HCT116 (cell line): ENCODE measurements at regions not wholly inside any gene's neighbourhood (a gene's known extent, or its start where the extent isn't known, plus 50 kb on each side); places are given as distances from the start of the nearest gene placed in this dataset.

Experiments used
- ATAC-seq: fragments of 200-7000 bp; cut with Tn5 transposase; 2 replicates; pipeline ENCODE4 v1.9.1; 2020; ENCODE audit warnings: mild to moderate bottlenecking, moderate library complexity
- BruUV-seq: library from RNA; stranded (reverse); fragments of 400-500 nt; replicated peaks from 2 replicates; lab custom pipeline; 2021; lab: Mats Ljungman, UMichigan
- CTCF ChIA-PET: fragments of 300-600 bp; sonication (Branson Sonifier 250); formaldehyde crosslinking; loops from one replicate; lab custom pipeline; 2021; ENCODE audit warnings: antibody characterized with exemption; lab: Charles Lee
- POLR2A ChIA-PET: fragments of 300-600, 350-600 bp; sonication (Branson Sonifier 250); formaldehyde crosslinking; loops from one replicate; lab custom pipeline; 2021; ENCODE audit warnings: antibody characterized with exemption; lab: Charles Lee
- RAD21 ChIA-PET, 2 experiments: fragments of 300-600 bp; sonication (Branson Sonifier 250); formaldehyde crosslinking; loops; one replicate each; lab custom pipeline; 2023; ENCODE audit warnings: low total read pairs in 2 of 2; ENCODE audit not compliant: uncharacterized antibody in 2 of 2, unreplicated experiment in 2 of 2, low non-redundant PET in 1 of 2; lab: Charles Lee
- DNase-seq: peaks from one replicate; pipeline ENCODE4 v3.0.0-alpha.2; 2010; ENCODE audit warnings: low read depth, low spot score
- H2AFZ ChIP-seq: fragments of 200-600 bp; shearing (Covaris generic), sonication (generic); 2 replicates; pipeline ENCODE4 v1.6.1; 2017; ENCODE audit warnings: low read depth, mixed run types, mixed read lengths, antibody characterized with exemption, low read length; ENCODE audit not compliant: poor library complexity, severe bottlenecking
- H3K27ac ChIP-seq: 2 replicates; pipeline ENCODE4 v1.5.1; 2012; ENCODE audit warnings: low read depth, low read length
- H3K27me3 ChIP-seq: fragments of 200-600 bp; sonication (generic); 2 replicates; pipeline ENCODE4 v1.6.1; 2016; ENCODE audit warnings: mixed run types, low read length, mixed read lengths; ENCODE audit not compliant: insufficient read depth
- H3K36me3 ChIP-seq, 2 experiments: fragments of 200-500 bp in 1 of 2; fragments of 200-600 bp in 1 of 2; sonication (Bioruptor generic) in 1 of 2; sonication (generic) in 1 of 2; 2 replicates each; pipeline versions ENCODE4 v1.5.1 to v1.6.1; 2014 to 2016; ENCODE audit warnings: low read length in 2 of 2, inconsistent platforms in 1 of 2, mixed read lengths in 1 of 2, mixed run types in 1 of 2; ENCODE audit not compliant: insufficient read depth in 2 of 2, control insufficient read depth in 1 of 2
- H3K4me1 ChIP-seq, 2 experiments: fragments of 200-600 bp in 1 of 2; sonication (generic) in 1 of 2; 2 replicates each; pipeline versions ENCODE4 v1.5.1 to v1.6.1; 2012 to 2017; ENCODE audit warnings: low read length in 2 of 2, inconsistent platforms in 1 of 2, mild to moderate bottlenecking in 1 of 2, mixed read lengths in 1 of 2, mixed run types in 1 of 2, moderate library complexity in 1 of 2; ENCODE audit not compliant: insufficient read depth in 2 of 2, control insufficient read depth in 1 of 2
- H3K4me2 ChIP-seq: fragments of 200-600 bp; sonication (generic); 2 replicates; pipeline ENCODE4 v1.6.1; 2017; ENCODE audit warnings: mixed run types, low read length, mixed read lengths
- H3K4me3 ChIP-seq, 2 experiments: fragments of 200-600 bp in 1 of 2; sonication (generic) in 1 of 2; replicated peaks in 1 of 2; 2 replicates each; pipeline ENCODE4 v1.5.1; 2011 to 2016; ENCODE audit warnings: low read length in 2 of 2, control low read depth in 1 of 2, low read depth in 1 of 2, mild to moderate bottlenecking in 1 of 2, mixed read lengths in 1 of 2, mixed run types in 1 of 2
- H3K79me2 ChIP-seq: fragments of 200-600 bp; sonication (generic); 2 replicates; pipeline ENCODE4 v1.6.1; 2017; ENCODE audit warnings: mild to moderate bottlenecking, mixed run types, low read length, moderate library complexity, mixed read lengths; ENCODE audit not compliant: insufficient read depth
- H3K9ac ChIP-seq: fragments of 200-600 bp; sonication (generic); 2 replicates; pipeline ENCODE4 v1.6.1; 2016; ENCODE audit warnings: low read length, mixed read lengths
- H3K9me2 ChIP-seq: fragments of 200-600 bp; sonication (generic), shearing (Covaris generic); 2 replicates; pipeline ENCODE4 v1.6.1; 2017; ENCODE audit warnings: mixed run types, mild to moderate bottlenecking, moderate library complexity; ENCODE audit not compliant: insufficient read depth
- H3K9me3 ChIP-seq, 2 experiments: fragments of 200-500 bp in 1 of 2; fragments of 200-600 bp in 1 of 2; sonication (Bioruptor generic) in 1 of 2; sonication (generic) in 1 of 2; 2 replicates each; pipeline ENCODE4 v1.6.1; 2014 to 2017; ENCODE audit warnings: low read length in 2 of 2, mixed read lengths in 2 of 2, inconsistent platforms in 1 of 2, low read depth in 1 of 2, mild to moderate bottlenecking in 1 of 2, mixed run types in 1 of 2, moderate library complexity in 1 of 2; ENCODE audit not compliant: control insufficient read depth in 1 of 2, insufficient read depth in 1 of 2
- H4K20me1 ChIP-seq: fragments of 200-600 bp; sonication (generic), shearing (Covaris generic); 2 replicates; pipeline ENCODE4 v1.6.1; 2017; ENCODE audit warnings: mixed run types, mild to moderate bottlenecking, moderate library complexity; ENCODE audit not compliant: insufficient read depth
- CEBPB ChIP-seq: IDR thresholded peaks from 2 replicates; pipeline ENCODE4 v1.6.1; 2012; ENCODE audit warnings: low read depth
- EGR1 ChIP-seq: IDR thresholded peaks from 2 replicates; pipeline ENCODE4 v1.6.1; 2012; ENCODE audit warnings: low read depth
- EZH2 ChIP-seq: fragments of 200-600 bp; sonication (generic); IDR thresholded peaks from 2 replicates; pipeline ENCODE4 v1.6.1; 2017; ENCODE audit warnings: antibody characterized with exemption, mixed run types
- EZH2phosphoT487 ChIP-seq: fragments of 200-600 bp; IDR thresholded peaks from 2 replicates; pipeline ENCODE4 v1.6.1; 2018; ENCODE audit warnings: antibody characterized with exemption, borderline replicate concordance
- JUND ChIP-seq: IDR thresholded peaks from 2 replicates; pipeline ENCODE4 v1.6.1; 2012
- POLR2AphosphoS5 ChIP-seq: IDR thresholded peaks from 2 replicates; pipeline ENCODE4 v1.6.1; 2011; ENCODE audit warnings: mild to moderate bottlenecking, low read depth, low read length, moderate library complexity
- RAD21 ChIP-seq: IDR thresholded peaks from 2 replicates; pipeline ENCODE4 v1.6.1; 2012; ENCODE audit warnings: low read depth, mild to moderate bottlenecking
- YY1 ChIP-seq: IDR thresholded peaks from 2 replicates; pipeline ENCODE4 v1.6.1; 2011; ENCODE audit warnings: low read length, low read depth, moderate library complexity, mild to moderate bottlenecking; ENCODE audit not compliant: insufficient replicate concordance; ENCODE audit errors: extremely low read depth
- ZNF274 ChIP-seq: fragments of 200-500 bp; sonication (Bioruptor generic); IDR thresholded peaks from 2 replicates; pipeline ENCODE4 v1.6.1; 2014; ENCODE audit warnings: mild to moderate bottlenecking, low read depth, low read length, inconsistent platforms
- intact Hi-C: fragments of 100-400 bp; cut with micrococcal nuclease; formaldehyde crosslinking; loops from 2 replicates; pipeline ENCODE4 v1.10.0; 2022
- TF ChIP-seq, protein P1 (sequence below): IDR thresholded peaks from 2 replicates; pipeline ENCODE4 v1.6.1; 2012
- TF ChIP-seq, protein P2 (sequence below): IDR thresholded peaks from 2 replicates; pipeline ENCODE4 v1.6.1; 2012
- TF ChIP-seq, protein P3 (sequence below): IDR thresholded peaks from 2 replicates; pipeline ENCODE4 v1.6.1; 2012; ENCODE audit warnings: low read depth

DNA sequence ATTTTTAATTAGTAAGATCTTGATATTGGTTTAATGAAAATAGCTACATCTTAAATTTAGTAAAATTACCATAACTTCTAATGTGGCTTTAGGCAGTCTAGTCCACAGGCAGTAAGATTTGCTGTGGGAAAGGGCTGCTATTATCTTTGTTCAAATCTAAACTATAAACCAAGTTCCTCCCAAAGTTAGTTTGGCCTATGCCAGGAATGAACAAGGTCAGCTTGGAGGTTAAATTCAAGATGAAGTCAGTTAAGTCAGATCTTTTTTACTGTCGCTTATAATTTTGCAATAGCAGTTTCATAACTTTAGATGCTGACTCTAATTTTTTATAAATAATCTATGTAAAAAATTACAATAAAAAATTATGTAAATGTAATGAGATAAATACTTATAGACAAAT lies 1016.9 kb upstream of the ALCAM start:
- Histone ChIP-seq H3K27ac (no peak overlapping the region), H2AFZ (no peak overlapping the region), H3K4me2 (no peak overlapping the region), H3K4me3 (no peak overlapping the region), H3K9me2 (no peaks in the 10 kb centered on the region), H4K20me1 (no peaks in the 10 kb centered on the region), H3K9me3 (no peaks in the 10 kb centered on the region), H3K79me2 (peaks cover 14% of the 10 kb centered on the region)
- ATAC-seq = no peak
- no TSS peak for BruUV-seq
- intact Hi-C loops = no loop called here
- ChIA-PET POLR2A (no interaction called here), RAD21 (no interaction called here), CTCF (interaction anchor here (1.4 kb wide), 1 partner anchor 77 kb away, joined by 3 read pairs; no protein-coding TSS in a partner anchor)
- TF ChIP-seq, protein P1, sequence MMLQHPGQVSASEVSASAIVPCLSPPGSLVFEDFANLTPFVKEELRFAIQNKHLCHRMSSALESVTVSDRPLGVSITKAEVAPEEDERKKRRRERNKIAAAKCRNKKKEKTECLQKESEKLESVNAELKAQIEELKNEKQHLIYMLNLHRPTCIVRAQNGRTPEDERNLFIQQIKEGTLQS = no peak
- TF ChIP-seq EGR1 (no peak), RAD21 (no peak), EZH2 (no peak), POLR2AphosphoS5 (no peak), JUND (no peak), YY1 (no peak), ZNF274 (no peak), CEBPB (no peak), EZH2phosphoT487 (no peak)
- TF ChIP-seq, protein P2, sequence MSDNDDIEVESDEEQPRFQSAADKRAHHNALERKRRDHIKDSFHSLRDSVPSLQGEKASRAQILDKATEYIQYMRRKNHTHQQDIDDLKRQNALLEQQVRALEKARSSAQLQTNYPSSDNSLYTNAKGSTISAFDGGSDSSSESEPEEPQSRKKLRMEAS = no peak
- TF ChIP-seq, protein P3, sequence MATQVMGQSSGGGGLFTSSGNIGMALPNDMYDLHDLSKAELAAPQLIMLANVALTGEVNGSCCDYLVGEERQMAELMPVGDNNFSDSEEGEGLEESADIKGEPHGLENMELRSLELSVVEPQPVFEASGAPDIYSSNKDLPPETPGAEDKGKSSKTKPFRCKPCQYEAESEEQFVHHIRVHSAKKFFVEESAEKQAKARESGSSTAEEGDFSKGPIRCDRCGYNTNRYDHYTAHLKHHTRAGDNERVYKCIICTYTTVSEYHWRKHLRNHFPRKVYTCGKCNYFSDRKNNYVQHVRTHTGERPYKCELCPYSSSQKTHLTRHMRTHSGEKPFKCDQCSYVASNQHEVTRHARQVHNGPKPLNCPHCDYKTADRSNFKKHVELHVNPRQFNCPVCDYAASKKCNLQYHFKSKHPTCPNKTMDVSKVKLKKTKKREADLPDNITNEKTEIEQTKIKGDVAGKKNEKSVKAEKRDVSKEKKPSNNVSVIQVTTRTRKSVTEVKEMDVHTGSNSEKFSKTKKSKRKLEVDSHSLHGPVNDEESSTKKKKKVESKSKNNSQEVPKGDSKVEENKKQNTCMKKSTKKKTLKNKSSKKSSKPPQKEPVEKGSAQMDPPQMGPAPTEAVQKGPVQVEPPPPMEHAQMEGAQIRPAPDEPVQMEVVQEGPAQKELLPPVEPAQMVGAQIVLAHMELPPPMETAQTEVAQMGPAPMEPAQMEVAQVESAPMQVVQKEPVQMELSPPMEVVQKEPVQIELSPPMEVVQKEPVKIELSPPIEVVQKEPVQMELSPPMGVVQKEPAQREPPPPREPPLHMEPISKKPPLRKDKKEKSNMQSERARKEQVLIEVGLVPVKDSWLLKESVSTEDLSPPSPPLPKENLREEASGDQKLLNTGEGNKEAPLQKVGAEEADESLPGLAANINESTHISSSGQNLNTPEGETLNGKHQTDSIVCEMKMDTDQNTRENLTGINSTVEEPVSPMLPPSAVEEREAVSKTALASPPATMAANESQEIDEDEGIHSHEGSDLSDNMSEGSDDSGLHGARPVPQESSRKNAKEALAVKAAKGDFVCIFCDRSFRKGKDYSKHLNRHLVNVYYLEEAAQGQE = no peak
- TF ChIP-seq, all 23 proteins: peak for 0
- Histone ChIP-seq H3K4me1 (no peaks in the 10 kb centered on the region), H3K36me3 (peaks cover 0 to 19% of the 10 kb centered on the region in 2 experiments; a peak in 1 of 4 replicates), H3K9ac (no peak overlapping the region), H3K27me3 (no peaks in the 10 kb centered on the region)
- DNase-seq = no peak
